T-cell (primary cell): ENCODE measurements at regions not wholly inside any gene's neighbourhood (a gene's known extent, or its start where the extent isn't known, plus 50 kb on each side); places are given as distances from the start of the nearest gene placed in this dataset.

ENCODE experiments used
- ATAC-seq, 4 experiments: fragments of 200-7000 bp in 3 of 4; fragments of 150-1000 bp in 1 of 4; cut with Tn5 transposase; replicated peaks in 1 of 4; 1 replicate in 3 of 4; 2 replicates in 1 of 4; pipeline ENCODE4 v1.10.0; 2021; ENCODE audit warnings: moderate library complexity in 3 of 4, mild to moderate bottlenecking in 2 of 4, moderate number of reproducible peaks in 1 of 4
- CTCF ChIA-PET, 2 donors: fragments of 300-600 bp; sonication (Branson Sonifier 250); formaldehyde crosslinking; loops; one replicate each; lab custom pipeline; 2022; ENCODE audit warnings: antibody characterized with exemption in 2 of 2; lab: Charles Lee
- POLR2A ChIA-PET, 2 donors: fragments of 300-600 bp; sonication (Branson Sonifier 250); formaldehyde crosslinking; loops; one replicate each; lab custom pipeline; 2022; ENCODE audit warnings: antibody characterized with exemption in 2 of 2; lab: Charles Lee
- DNase-seq, 35 experiments: peaks; one replicate each; pipeline versions ENCODE4 v3.0.0 to v3.0.0-alpha.2; 2013 to 2023
- H3K27ac ChIP-seq: one replicate; pipeline ENCODE4 v1.5.1; 2013; ENCODE audit warnings: low read length
- H3K27me3 ChIP-seq, 2 experiments: replicated peaks in 1 of 2; 1 replicate in 1 of 2; 2 replicates in 1 of 2; pipeline versions ENCODE4 v1.6.1 to v1.7.0; 2013; ENCODE audit warnings: low read length in 1 of 2, mixed read lengths in 1 of 2; ENCODE audit not compliant: control insufficient read depth in 2 of 2, insufficient read depth in 2 of 2; ENCODE audit errors: extremely low read depth in 1 of 2
- H3K36me3 ChIP-seq, 2 donors: 1 replicate in 1 of 2; 2 replicates in 1 of 2; pipeline versions ENCODE4 v1.6.1 to v1.7.0; 2013; ENCODE audit warnings: low read length in 1 of 2; ENCODE audit not compliant: control insufficient read depth in 2 of 2, insufficient read depth in 1 of 2; ENCODE audit errors: extremely low read depth in 1 of 2
- H3K4me1 ChIP-seq, 2 experiments: 1 replicate in 1 of 2; 2 replicates in 1 of 2; pipeline versions ENCODE4 v1.6.1 to v1.7.0; 2013; ENCODE audit warnings: low read length in 2 of 2, mixed read lengths in 1 of 2; ENCODE audit not compliant: insufficient read depth in 2 of 2, control insufficient read depth in 1 of 2; ENCODE audit errors: extremely low read depth in 1 of 2
- H3K4me3 ChIP-seq, 2 donors: 1 replicate in 1 of 2; 2 replicates in 1 of 2; pipeline versions ENCODE4 v1.5.1 to v1.7.0; 2013; ENCODE audit warnings: mild to moderate bottlenecking in 2 of 2, low read length in 1 of 2, moderate library complexity in 1 of 2; ENCODE audit not compliant: control insufficient read depth in 1 of 2; ENCODE audit errors: extremely low read depth in 1 of 2
- H3K9me3 ChIP-seq: 2 replicates; pipeline ENCODE4 v1.7.0; 2013
- H3K27ac Mint-ChIP-seq, 2 donors: one replicate each; pipeline ENCODE4 v1.8.0; 2020 to 2021; ENCODE audit warnings: mild to moderate bottlenecking in 2 of 2, mixed read lengths in 2 of 2
- H3K27me3 Mint-ChIP-seq, 2 donors: one replicate each; pipeline ENCODE4 v1.8.0; 2021 to 2022; ENCODE audit warnings: mixed read lengths in 2 of 2
- H3K36me3 Mint-ChIP-seq: one replicate; pipeline ENCODE4 v1.8.0; 2021; ENCODE audit warnings: mixed read lengths
- H3K4me1 Mint-ChIP-seq, 3 donors: one replicate each; pipeline ENCODE4 v1.8.0; 2020 to 2022; ENCODE audit warnings: mixed read lengths in 3 of 3, mild to moderate bottlenecking in 1 of 3
- H3K4me3 Mint-ChIP-seq, 3 donors: one replicate each; pipeline ENCODE4 v1.8.0; 2020 to 2022; ENCODE audit warnings: mild to moderate bottlenecking in 3 of 3, mixed read lengths in 3 of 3, moderate library complexity in 3 of 3
- H3K9me3 Mint-ChIP-seq, 3 donors: one replicate each; pipeline ENCODE4 v1.8.0; 2020 to 2022; ENCODE audit warnings: mixed read lengths in 3 of 3
- WGBS: methylation state at CpG from one replicate; pipeline ENCODE4 v1.1.5; 2013; ENCODE audit warnings: missing lambda C conversion rate; ENCODE audit not compliant: insufficient coverage; 5-methylcytosine and 5-hydroxymethylcytosine counted together

DNA sequence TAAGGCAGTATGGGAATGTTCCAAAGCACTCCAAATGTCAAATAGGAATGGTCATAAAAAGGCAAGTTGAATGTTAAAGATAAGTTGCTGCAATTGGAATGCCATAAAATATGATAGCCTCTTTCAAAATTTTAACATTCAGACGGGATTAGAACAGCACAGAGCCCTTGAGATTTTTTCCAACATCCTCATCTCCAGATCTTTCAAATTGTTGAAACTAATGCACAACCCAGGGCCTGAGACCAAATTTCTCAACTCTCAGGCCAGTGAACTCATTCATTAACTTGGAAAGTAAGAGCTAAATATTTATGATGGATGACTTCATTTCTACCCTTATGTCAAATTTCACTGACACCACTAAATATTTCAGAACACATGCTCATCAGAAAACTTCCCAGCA, 346.5 kb upstream of the XYLT1 start:
- no peak overlapping the region for H3K27ac ChIP-seq
- no peaks in the 10 kb centered on the region for H3K4me1 ChIP-seq
- H3K36me3 ChIP-seq = no peaks in the 10 kb centered on the region
- Mint-ChIP-seq H3K4me3 (no peak overlapping the region), H3K9me3 (peaks cover 5 to 18% (median 15%) of the 10 kb centered on the region in 3 donors), H3K36me3 (no peaks in the 10 kb centered on the region), H3K27me3 (peaks cover 3 to 5% of the 10 kb centered on the region in 2 donors), H3K4me1 (no peaks in the 10 kb centered on the region), H3K27ac (no peak overlapping the region)
- peaks cover 0 to 4% of the 10 kb centered on the region in 2 experiments for H3K27me3 ChIP-seq
- ChIA-PET POLR2A (no interaction called here), CTCF (no interaction called here)
- H3K4me3 ChIP-seq = no peak overlapping the region
- DNase-seq = no peak
- no peak for ATAC-seq
- H3K9me3 ChIP-seq = no peaks in the 10 kb centered on the region
- WGBS = no CpG with 5 or more reads among the region's 1 CpG

DNA sequence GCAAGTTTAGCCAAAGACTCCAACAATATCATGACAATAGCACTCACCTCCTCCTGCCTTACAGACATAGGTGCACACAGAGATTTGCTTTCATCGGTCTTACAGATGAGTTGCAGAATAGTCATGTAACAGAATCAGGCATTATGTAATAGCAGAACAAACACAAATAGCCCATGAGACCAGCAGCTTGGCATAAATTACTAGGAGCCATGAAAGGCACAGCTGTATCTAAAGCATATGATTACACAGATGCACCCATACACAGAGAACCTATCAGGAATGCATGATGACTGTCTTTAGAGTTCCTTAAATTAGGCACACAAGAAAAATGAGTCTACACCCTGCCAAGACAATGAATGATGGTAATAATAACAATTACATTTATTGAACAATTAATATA, 342.0 kb upstream of the XYLT1 start:
- ATAC-seq (no peak), DNase-seq (no peak)
- no CpG with 5 or more reads among the region's 1 CpG for WGBS
- Mint-ChIP-seq H3K9me3 (peaks cover 5 to 21% (median 18%) of the 10 kb centered on the region in 3 donors), H3K4me1 (no peaks in the 10 kb centered on the region), H3K36me3 (no peaks in the 10 kb centered on the region), H3K27me3 (peaks cover 5 to 6% of the 10 kb centered on the region in 2 donors), H3K4me3 (no peak overlapping the region), H3K27ac (no peak overlapping the region)
- Histone ChIP-seq H3K4me3 (no peak overlapping the region), H3K9me3 (no peaks in the 10 kb centered on the region), H3K4me1 (no peaks in the 10 kb centered on the region), H3K27ac (no peak overlapping the region), H3K27me3 (no peaks in the 10 kb centered on the region), H3K36me3 (no peaks in the 10 kb centered on the region)
- ChIA-PET CTCF (no interaction called here), POLR2A (no interaction called here)

DNA sequence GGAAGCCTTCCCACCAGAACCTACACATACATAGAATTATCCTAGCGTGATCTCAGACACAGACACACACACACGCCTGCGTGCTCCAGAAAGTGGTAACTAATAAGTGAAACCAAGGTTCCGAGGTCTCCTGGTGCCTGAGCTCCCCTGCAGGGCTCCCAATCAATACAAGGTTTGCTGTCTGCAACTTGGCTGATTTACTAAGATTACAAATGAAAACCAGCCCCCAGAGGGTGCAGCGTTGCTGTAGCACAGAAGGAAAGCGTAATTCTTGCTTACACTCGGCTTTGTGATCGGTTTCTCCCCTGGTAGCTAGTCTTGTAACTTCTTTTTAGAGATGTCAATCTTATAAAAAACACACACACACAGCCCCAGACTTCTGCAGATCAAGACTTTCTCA, 334.1 kb upstream of the XYLT1 start:
- peaks cover 0 to 2% of the 10 kb centered on the region in 2 experiments for H3K27me3 ChIP-seq
- H3K27ac Mint-ChIP-seq = no peak overlapping the region
- H3K9me3 ChIP-seq = no peaks in the 10 kb centered on the region
- H3K9me3 Mint-ChIP-seq = no peaks in the 10 kb centered on the region
- H3K27ac ChIP-seq = no peak overlapping the region
- POLR2A ChIA-PET = no interaction called here
- no peaks in the 10 kb centered on the region for H3K36me3 Mint-ChIP-seq
- no peaks in the 10 kb centered on the region for H3K4me1 ChIP-seq
- ATAC-seq (no peak), DNase-seq (no peak)
- H3K4me1 Mint-ChIP-seq = no peaks in the 10 kb centered on the region
- CTCF ChIA-PET = no interaction called here
- WGBS = 83% methylated on average over 6 of the region's 8 CpGs
- peaks cover 25 to 34% of the 10 kb centered on the region in 2 donors for H3K27me3 Mint-ChIP-seq
- no peaks in the 10 kb centered on the region for H3K36me3 ChIP-seq
- H3K4me3 ChIP-seq = no peak overlapping the region
- H3K4me3 Mint-ChIP-seq = no peak overlapping the region

DNA sequence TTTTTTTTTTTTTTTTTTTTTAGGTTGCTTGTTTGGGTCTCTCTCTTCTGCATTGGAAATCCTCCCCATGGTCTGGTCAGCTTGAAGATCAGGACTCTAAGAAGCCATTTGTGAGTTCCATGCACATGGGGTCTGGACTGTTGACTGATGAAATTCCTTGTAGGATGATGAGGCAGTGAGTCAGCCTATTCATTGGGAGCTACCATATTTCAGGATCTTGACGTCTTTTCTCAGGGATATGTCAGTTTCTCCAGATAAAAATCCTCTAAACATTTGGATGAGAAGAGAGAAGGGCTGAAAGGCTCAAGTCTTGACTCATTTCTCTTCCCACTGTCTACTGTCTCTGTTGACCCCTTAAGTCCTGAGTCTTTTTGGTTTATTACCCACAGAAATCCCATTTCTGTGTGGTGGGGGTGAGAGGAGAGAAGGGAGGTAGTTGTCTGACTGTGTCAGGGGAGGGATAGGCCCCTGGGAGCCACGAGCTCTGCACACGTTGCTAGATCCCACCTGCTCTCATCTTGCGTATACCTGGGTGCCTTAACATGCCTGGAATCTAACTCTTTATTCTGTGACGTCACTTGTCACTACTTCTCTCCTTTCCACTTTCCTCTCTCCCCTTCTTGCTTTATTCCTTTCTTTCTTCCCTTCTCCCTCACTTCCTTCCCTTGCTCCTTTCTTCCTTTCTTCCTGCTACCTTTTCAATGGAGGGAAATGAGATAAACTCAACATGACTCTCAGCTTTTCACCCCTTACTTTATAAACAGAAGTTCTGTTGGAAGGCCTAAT, 333.1 kb upstream of the XYLT1 start:
- no peak for DNase-seq
- CTCF ChIA-PET = no interaction called here
- Mint-ChIP-seq H3K36me3 (no peaks in the 10 kb centered on the region), H3K27me3 (peaks cover 25 to 34% of the 10 kb centered on the region in 2 donors), H3K27ac (peak overlapping the region in 1 of 2 donors; percentile 6), H3K9me3 (no peaks in the 10 kb centered on the region), H3K4me3 (no peak overlapping the region), H3K4me1 (no peaks in the 10 kb centered on the region)
- H3K36me3 ChIP-seq = no peaks in the 10 kb centered on the region
- peaks cover 0 to 4% of the 10 kb centered on the region in 2 experiments for H3K27me3 ChIP-seq
- H3K9me3 ChIP-seq = no peaks in the 10 kb centered on the region
- ATAC-seq = no peak
- 30% methylated on average over 2 of the region's 5 CpGs for WGBS
- POLR2A ChIA-PET = no interaction called here
- H3K4me3 ChIP-seq = no peak overlapping the region
- H3K27ac ChIP-seq = no peak overlapping the region
- H3K4me1 ChIP-seq = no peaks in the 10 kb centered on the region

GRCh38 chr16:17802571-17802970, 331.8 kb upstream of the XYLT1 start:
- no peak for DNase-seq
- no peak for ATAC-seq
- no CpG with 5 or more reads among the region's 1 CpG for WGBS
- Histone ChIP-seq H3K4me1 (no peaks in the 10 kb centered on the region), H3K27me3 (peaks cover 0 to 4% of the 10 kb centered on the region in 2 experiments), H3K4me3 (no peak overlapping the region), H3K27ac (no peak overlapping the region), H3K9me3 (no peaks in the 10 kb centered on the region), H3K36me3 (no peaks in the 10 kb centered on the region)
- H3K4me3 Mint-ChIP-seq = no peak overlapping the region
- no peak overlapping the region for H3K27ac Mint-ChIP-seq
- H3K27me3 Mint-ChIP-seq = peaks cover 22 to 29% of the 10 kb centered on the region in 2 donors
- CTCF ChIA-PET = no interaction called here
- no peaks in the 10 kb centered on the region for H3K36me3 Mint-ChIP-seq
- POLR2A ChIA-PET = no interaction called here
- no peaks in the 10 kb centered on the region for H3K9me3 Mint-ChIP-seq
- H3K4me1 Mint-ChIP-seq = no peaks in the 10 kb centered on the region

DNA sequence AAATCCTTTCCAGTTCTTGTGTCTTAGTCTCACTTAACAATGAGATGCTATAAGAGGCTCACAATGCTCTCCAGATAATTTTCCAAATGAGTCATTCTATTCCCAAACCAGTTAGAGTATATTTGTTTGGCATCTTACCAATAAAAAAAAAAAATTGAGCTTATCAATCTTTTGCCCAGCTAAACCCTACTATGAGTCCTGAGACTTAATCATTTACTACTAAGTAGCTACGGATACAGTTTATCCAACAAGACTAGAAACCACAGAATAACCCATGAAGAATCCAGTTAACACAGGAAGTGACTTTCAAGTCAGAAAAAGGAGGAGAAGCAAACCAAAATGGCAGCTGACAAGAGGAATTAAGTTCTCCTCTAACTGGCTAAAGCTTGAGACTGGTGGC, 330.3 kb upstream of the XYLT1 start:
- ChIA-PET POLR2A (no interaction called here), CTCF (no interaction called here)
- H3K27me3 Mint-ChIP-seq = peaks cover 11 to 23% of the 10 kb centered on the region in 2 donors

More for the DNA sequence above, 330.3 kb upstream of the XYLT1 start:
- Mint-ChIP-seq H3K9me3 (no peaks in the 10 kb centered on the region), H3K36me3 (no peaks in the 10 kb centered on the region), H3K4me1 (no peaks in the 10 kb centered on the region), H3K27ac (no peak overlapping the region), H3K4me3 (no peak overlapping the region)
- Histone ChIP-seq H3K4me3 (no peak overlapping the region), H3K27me3 (peaks cover 0 to 4% of the 10 kb centered on the region in 2 experiments), H3K4me1 (no peaks in the 10 kb centered on the region), H3K27ac (no peak overlapping the region), H3K36me3 (no peaks in the 10 kb centered on the region), H3K9me3 (no peaks in the 10 kb centered on the region)
- WGBS = 78% methylated on average over 1 of the region's 1 CpG
- ATAC-seq (no peak), DNase-seq (no peak)
